ENCODE measurements at regions not wholly inside any gene's neighbourhood (a gene's known extent, or its start where the extent isn't known, plus 50 kb on each side); places are given as distances from the start of the nearest gene placed in this dataset.

- no peak for DNase-seq
These were observed 121.6 kb upstream of the HNRNPA3 start for GRCh38 chr2:177090967-177091366.

GRCh38 chr2:177093371-177093770 is 119.2 kb upstream of the HNRNPA3 start:
- no peak for DNase-seq

- DNase-seq = no peak
These were observed 114.5 kb upstream of the HNRNPA3 start for GRCh38 chr2:177098001-177098613.

GRCh38 chr2:177101930-177102329 is 110.7 kb upstream of the HNRNPA3 start:
- DNase-seq = no peak

- DNase-seq = no peak
These were observed 106.4 kb upstream of the HNRNPA3 start for GRCh38 chr2:177106212-177106611.

- no peak for DNase-seq
These were observed 103.7 kb upstream of the HNRNPA3 start for GRCh38 chr2:177108890-177109289.

- no peak for DNase-seq
These were observed 97.9 kb upstream of the HNRNPA3 start for GRCh38 chr2:177114712-177115111.

GRCh38 chr2:177117755-177118154 is 94.8 kb upstream of the HNRNPA3 start:
- DNase-seq = no peak

- no peak for DNase-seq
These were observed 94.0 kb upstream of the HNRNPA3 start for GRCh38 chr2:177118636-177119035.

- DNase-seq = no peak
These were observed 93.5 kb upstream of the HNRNPA3 start for GRCh38 chr2:177119099-177119498.

GRCh38 chr2:177123048-177123447 is 89.5 kb upstream of the HNRNPA3 start:
- DNase-seq = no peak

- no peak for DNase-seq
These were observed 88.2 kb upstream of the HNRNPA3 start for GRCh38 chr2:177124371-177124770.

GRCh38 chr2:177127821-177128220 is 84.8 kb upstream of the HNRNPA3 start:
- no peak for DNase-seq

- no peak for DNase-seq
These were observed 83.0 kb upstream of the HNRNPA3 start for GRCh38 chr2:177129610-177130009.

GRCh38 chr2:177131858-177132257 is 80.7 kb upstream of the HNRNPA3 start:
- DNase-seq = no peak

- no peak for DNase-seq
These were observed 73.8 kb upstream of the HNRNPA3 start for GRCh38 chr2:177138823-177139222.

GRCh38 chr2:177141866-177142265 is 70.7 kb upstream of the HNRNPA3 start:
- no peak for DNase-seq

- no peak for DNase-seq
These were observed 69.2 kb upstream of the HNRNPA3 start for GRCh38 chr2:177143444-177143843.

GRCh38 chr2:177147093-177147694 is 65.4 kb upstream of the HNRNPA3 start:
- DNase-seq = peak; percentile 57

- no peak for DNase-seq
These were observed 64.7 kb upstream of the HNRNPA3 start for GRCh38 chr2:177147834-177148445.

GRCh38 chr2:177148477-177149154 is 64.0 kb upstream of the HNRNPA3 start:
- peak; percentile 71 for DNase-seq

- DNase-seq = no peak
These were observed 63.5 kb upstream of the HNRNPA3 start for GRCh38 chr2:177149155-177149503.

- no peak for DNase-seq
These were observed 58.8 kb upstream of the HNRNPA3 start for GRCh38 chr2:177153805-177154204.

- DNase-seq = no peak
These were observed 57.8 kb upstream of the HNRNPA3 start for GRCh38 chr2:177154809-177155208.

Data from CD4-positive, alpha-beta T cell treated with Interleukin-12 subunit alpha and Interleukin-12 subunit beta, for 1 hour (primary cell).